Endothelial cell (in vitro differentiated cells): ENCODE measurements at regions not wholly inside any gene's neighbourhood (a gene's known extent, or its start where the extent isn't known, plus 50 kb on each side); places are given as distances from the start of the nearest gene placed in this dataset.

Experiments
- DNase-seq: peaks from one replicate; pipeline ENCODE4 v3.0.0; 2021; ENCODE audit warnings: low spot score
- H3K27ac Mint-ChIP-seq: one replicate; pipeline ENCODE4 v1.8.0; 2021; ENCODE audit warnings: mixed read lengths, inconsistent platforms; ENCODE audit not compliant: unreplicated experiment
- H3K27me3 Mint-ChIP-seq: one replicate; pipeline ENCODE4 v1.8.0; 2021; ENCODE audit warnings: mild to moderate bottlenecking, moderate library complexity, mixed read lengths, inconsistent platforms; ENCODE audit not compliant: unreplicated experiment
- H3K36me3 Mint-ChIP-seq: one replicate; pipeline ENCODE4 v1.8.0; 2021; ENCODE audit warnings: mild to moderate bottlenecking, low read depth, mixed read lengths, inconsistent platforms; ENCODE audit not compliant: unreplicated experiment
- H3K4me1 Mint-ChIP-seq: one replicate; pipeline ENCODE4 v1.8.0; 2021; ENCODE audit warnings: mild to moderate bottlenecking, mixed read lengths, inconsistent platforms; ENCODE audit not compliant: unreplicated experiment
- H3K4me3 Mint-ChIP-seq: one replicate; pipeline ENCODE4 v1.8.0; 2021; ENCODE audit warnings: mild to moderate bottlenecking, mixed read lengths, inconsistent platforms; ENCODE audit not compliant: unreplicated experiment
- H3K9me3 Mint-ChIP-seq: one replicate; pipeline ENCODE4 v1.8.0; 2021; ENCODE audit warnings: mixed read lengths, inconsistent platforms; ENCODE audit not compliant: unreplicated experiment
- CTCF ChIP-seq: fragments of 200-600 bp; sonication (generic); IDR thresholded peaks from one replicate; pipeline ENCODE4 v1.5.0; 2021; ENCODE audit warnings: antibody characterized with exemption; ENCODE audit not compliant: unreplicated experiment

- Mint-ChIP-seq H3K36me3 (no peaks in the 10 kb centered on the region), H3K4me1 (no peaks in the 10 kb centered on the region), H3K4me3 (no peak overlapping the region), H3K27me3 (peaks cover 2% of the 10 kb centered on the region), H3K27ac (no peak overlapping the region), H3K9me3 (no peaks in the 10 kb centered on the region)
- no peak for TF ChIP-seq CTCF
- no peak for DNase-seq
Observed at GRCh38 chr6:140979642-140980091, 1153.1 kb upstream of the GJE1 start.

GRCh38 chr6:140977403-140977802, 1155.3 kb upstream of the GJE1 start:
- DNase-seq, result no peak
- H3K27ac Mint-ChIP-seq, result no peak overlapping the region
- no peaks in the 10 kb centered on the region for H3K36me3 Mint-ChIP-seq
- H3K9me3 Mint-ChIP-seq, result no peaks in the 10 kb centered on the region
- no peaks in the 10 kb centered on the region for H3K4me1 Mint-ChIP-seq
- TF ChIP-seq CTCF, result no peak
- H3K27me3 Mint-ChIP-seq, result peaks cover 2% of the 10 kb centered on the region
- H3K4me3 Mint-ChIP-seq, result no peak overlapping the region

GRCh38 chr6:140976806-140977205, 1155.9 kb upstream of the GJE1 start:
- DNase-seq, result no peak
- H3K9me3 Mint-ChIP-seq, result no peaks in the 10 kb centered on the region
- no peaks in the 10 kb centered on the region for H3K36me3 Mint-ChIP-seq
- TF ChIP-seq CTCF, result no peak
- no peak overlapping the region for H3K4me3 Mint-ChIP-seq
- H3K27me3 Mint-ChIP-seq, result peaks cover 2% of the 10 kb centered on the region
- no peak overlapping the region for H3K27ac Mint-ChIP-seq
- no peaks in the 10 kb centered on the region for H3K4me1 Mint-ChIP-seq

GRCh38 chr6:140970485-140970884, 1162.2 kb upstream of the GJE1 start:
- H3K4me1 Mint-ChIP-seq, result no peaks in the 10 kb centered on the region
- peaks cover 2% of the 10 kb centered on the region for H3K27me3 Mint-ChIP-seq
- no peak overlapping the region for H3K27ac Mint-ChIP-seq

GRCh38 chr6:140968062-140968461, 1164.7 kb upstream of the GJE1 start:
- Mint-ChIP-seq H3K27me3 (no peaks in the 10 kb centered on the region), H3K36me3 (no peaks in the 10 kb centered on the region), H3K9me3 (no peaks in the 10 kb centered on the region), H3K4me1 (no peaks in the 10 kb centered on the region), H3K4me3 (no peak overlapping the region), H3K27ac (no peak overlapping the region)
- DNase-seq, result no peak
- no peak for TF ChIP-seq CTCF

More at GRCh38 chr6:140970485-140970884, 1162.2 kb upstream of the GJE1 start:
- no peak overlapping the region for H3K4me3 Mint-ChIP-seq
- no peak for TF ChIP-seq CTCF
- no peak for DNase-seq
- no peaks in the 10 kb centered on the region for H3K36me3 Mint-ChIP-seq
- H3K9me3 Mint-ChIP-seq, result no peaks in the 10 kb centered on the region
